ENCODE measurements at regions not wholly inside any gene's neighbourhood (a gene's known extent, or its start where the extent isn't known, plus 50 kb on each side); places are given as distances from the start of the nearest gene placed in this dataset.

GRCh38 chr1:67515324-67516080 lies 85.3 kb upstream of the SERBP1 start:
- TF ChIP-seq EZH2phosphoT487 (IDR thresholded peaks at IDR 0.05; ENCODE audit: insufficient read depth, low read depth): no peak
- no peak for TF ChIP-seq EZH2 (IDR thresholded peaks at IDR 0.05; ENCODE audit: insufficient read depth, poor library complexity, severe bottlenecking)
